C4-2B (cell line): ENCODE measurements at regions not wholly inside any gene's neighbourhood (a gene's known extent, or its start where the extent isn't known, plus 50 kb on each side); places are given as distances from the start of the nearest gene placed in this dataset.
A peak's percentile ranks its signal among the peaks of the same experiment; 100 is the strongest.

Experiments used
- H3K27ac ChIP-seq: fragments of 450-650 bp; 2 replicates; pipeline ENCODE4 v1.5.1; 2017
- ZFX ChIP-seq: fragments of 450-650 bp; IDR thresholded peaks from 2 replicates; pipeline ENCODE4 v1.6.1; 2017
- TF ChIP-seq, protein P1 (sequence below): fragments of 450-650 bp; conservative IDR thresholded peaks from 2 replicates; pipeline ENCODE4 v1.5.1; 2017; ENCODE audit warnings: mild to moderate bottlenecking

DNA sequence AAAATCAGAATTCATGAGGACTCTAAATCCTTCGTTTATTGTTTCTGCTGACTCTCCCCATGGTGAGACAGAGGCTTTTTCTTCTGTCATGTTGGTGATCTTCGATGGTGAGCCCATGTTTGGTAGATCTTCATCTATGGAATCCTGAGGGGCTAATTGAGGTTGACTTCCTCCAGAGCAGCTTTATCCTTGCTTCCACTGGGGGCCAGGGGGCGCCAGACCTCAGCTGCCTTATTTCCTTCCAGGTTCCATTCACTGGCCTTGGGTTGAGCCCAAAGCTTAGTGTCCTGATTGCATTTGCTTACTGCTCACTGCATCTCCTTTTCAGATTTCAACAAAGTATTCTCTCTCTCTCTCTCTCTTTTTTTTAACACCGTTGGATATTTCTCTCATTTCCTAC is 80.7 kb downstream of the GCC1 start:
- H3K27ac ChIP-seq, result no peak overlapping the region
- no peak for TF ChIP-seq ZFX
- TF ChIP-seq, protein P1, sequence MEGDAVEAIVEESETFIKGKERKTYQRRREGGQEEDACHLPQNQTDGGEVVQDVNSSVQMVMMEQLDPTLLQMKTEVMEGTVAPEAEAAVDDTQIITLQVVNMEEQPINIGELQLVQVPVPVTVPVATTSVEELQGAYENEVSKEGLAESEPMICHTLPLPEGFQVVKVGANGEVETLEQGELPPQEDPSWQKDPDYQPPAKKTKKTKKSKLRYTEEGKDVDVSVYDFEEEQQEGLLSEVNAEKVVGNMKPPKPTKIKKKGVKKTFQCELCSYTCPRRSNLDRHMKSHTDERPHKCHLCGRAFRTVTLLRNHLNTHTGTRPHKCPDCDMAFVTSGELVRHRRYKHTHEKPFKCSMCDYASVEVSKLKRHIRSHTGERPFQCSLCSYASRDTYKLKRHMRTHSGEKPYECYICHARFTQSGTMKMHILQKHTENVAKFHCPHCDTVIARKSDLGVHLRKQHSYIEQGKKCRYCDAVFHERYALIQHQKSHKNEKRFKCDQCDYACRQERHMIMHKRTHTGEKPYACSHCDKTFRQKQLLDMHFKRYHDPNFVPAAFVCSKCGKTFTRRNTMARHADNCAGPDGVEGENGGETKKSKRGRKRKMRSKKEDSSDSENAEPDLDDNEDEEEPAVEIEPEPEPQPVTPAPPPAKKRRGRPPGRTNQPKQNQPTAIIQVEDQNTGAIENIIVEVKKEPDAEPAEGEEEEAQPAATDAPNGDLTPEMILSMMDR, result peak; percentile 85

DNA sequence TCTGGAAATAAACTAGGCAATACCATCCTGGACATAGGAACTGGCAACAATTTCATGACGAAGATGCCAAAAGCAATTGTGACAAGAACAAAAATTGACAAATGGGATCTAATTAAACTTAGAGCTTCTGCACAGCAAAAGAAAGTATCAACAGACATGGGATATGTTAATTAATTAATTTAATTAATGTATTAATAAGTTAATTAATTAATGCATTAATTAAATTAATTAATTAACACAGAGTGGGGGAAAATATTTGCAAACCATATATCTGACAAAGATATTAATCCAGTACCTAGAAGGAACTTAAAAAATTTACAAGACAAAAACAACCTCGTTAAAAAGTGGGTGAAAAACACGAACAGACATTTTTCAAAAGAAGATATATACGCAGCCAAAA is 83.6 kb downstream of the GCC1 start:
- H3K27ac ChIP-seq, result no peak overlapping the region
- TF ChIP-seq, protein P1, result no peak
- TF ChIP-seq ZFX, result no peak

DNA sequence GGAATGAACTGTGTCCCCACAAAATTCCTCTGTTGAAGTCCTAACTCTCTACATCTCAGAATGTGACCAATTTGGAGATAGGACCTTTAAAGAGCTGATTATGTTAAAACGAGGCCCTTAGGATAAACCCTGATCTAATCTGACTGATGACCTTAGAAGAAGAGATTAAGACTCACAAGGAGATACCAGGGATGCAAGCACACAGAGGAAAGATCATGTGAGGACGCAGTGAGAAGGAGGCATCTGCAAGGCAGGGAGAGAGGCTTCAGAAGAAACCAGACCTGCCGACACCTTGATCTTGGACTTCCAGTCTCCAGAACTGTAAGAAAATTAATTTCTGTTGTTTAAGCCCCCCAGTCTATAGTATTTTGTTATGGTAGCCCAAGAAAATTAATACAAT is 94.9 kb upstream of the ZNF800 start:
- no peak for TF ChIP-seq ZFX
- TF ChIP-seq, protein P1, result no peak
- H3K27ac ChIP-seq, result no peak overlapping the region

DNA sequence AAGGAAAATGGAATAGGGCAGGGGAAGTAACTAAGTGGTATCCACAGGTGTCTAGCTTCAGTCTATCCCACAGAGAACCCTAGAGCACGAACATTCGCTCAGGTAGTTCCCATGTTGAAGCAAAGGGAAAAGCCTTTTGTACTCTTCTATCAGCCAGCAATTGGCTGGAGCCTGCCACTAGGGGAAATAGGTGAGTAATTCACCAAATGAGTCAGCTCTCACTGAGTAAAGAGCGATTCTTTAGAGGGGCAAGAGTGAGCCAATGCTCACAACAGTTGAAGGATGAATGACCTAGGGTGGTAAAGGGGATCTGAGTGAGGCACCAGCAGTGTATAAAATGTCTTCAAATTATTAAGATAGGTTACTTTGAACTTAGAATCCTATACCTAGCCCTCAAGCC is 94.1 kb upstream of the ZNF800 start:
- TF ChIP-seq, protein P1, result peak; percentile 22
- TF ChIP-seq ZFX, result no peak
- no peak overlapping the region for H3K27ac ChIP-seq

DNA sequence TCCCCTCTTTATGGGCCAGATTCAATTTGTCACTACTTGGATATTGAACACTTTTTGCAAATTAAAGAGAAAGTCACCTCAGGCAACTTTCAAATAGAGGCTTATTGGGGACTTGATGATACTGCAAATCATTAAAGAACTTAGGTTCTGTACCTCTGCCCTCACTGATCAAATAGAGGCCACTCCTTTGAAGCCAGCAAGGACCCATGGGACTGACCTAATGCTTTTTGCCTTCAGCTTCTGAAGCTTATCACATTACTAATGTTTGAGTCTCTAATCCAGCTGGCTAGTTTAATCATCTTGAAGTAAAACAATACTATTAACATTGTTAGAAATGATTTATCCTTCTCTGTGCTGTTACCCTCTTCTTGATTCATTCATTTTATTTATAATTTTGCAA is 93.0 kb upstream of the ZNF800 start:
- no peak overlapping the region for H3K27ac ChIP-seq
- TF ChIP-seq, protein P1, result no peak
- TF ChIP-seq ZFX, result no peak

DNA sequence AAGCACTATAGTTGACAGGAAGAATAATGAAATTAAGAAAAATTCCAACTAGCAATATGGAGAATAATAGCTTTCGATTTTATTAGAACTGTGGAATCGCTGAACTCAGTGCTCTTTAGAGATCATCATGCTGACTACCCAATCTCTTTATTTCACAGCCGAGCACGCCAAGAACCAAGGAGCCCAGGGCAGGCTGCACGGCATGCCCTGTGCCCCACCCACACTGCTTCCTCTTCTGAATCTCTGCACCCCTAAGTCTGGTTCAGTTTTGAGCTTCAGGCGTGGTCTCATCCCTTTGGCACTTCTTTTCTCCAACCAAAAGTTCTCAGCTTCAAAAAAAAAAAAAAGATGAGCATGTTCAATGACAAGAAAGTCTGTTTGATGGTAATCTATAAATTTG is 92.4 kb upstream of the ZNF800 start:
- TF ChIP-seq, protein P1, result no peak
- TF ChIP-seq ZFX, result no peak

DNA sequence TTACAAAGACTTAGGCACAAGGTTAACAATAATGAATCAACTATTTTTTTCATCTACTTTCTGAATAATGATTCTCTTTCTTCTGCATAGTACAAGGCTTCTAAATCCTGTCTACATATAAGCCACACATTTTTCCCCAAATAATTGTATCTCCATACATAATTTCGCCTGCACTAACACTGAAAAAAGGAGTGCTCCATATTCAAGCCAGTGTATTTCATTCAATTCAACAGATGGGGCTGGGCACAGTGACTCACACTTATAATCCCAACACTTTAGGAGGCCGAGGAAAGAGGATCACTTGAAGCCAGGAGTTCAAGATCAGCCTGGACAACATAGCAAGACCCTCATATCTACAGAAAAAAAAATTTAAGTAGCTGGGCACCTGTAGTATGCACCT is 86.0 kb upstream of the ZNF800 start:
- no peak overlapping the region for H3K27ac ChIP-seq
- TF ChIP-seq, protein P1, result no peak
- no peak for TF ChIP-seq ZFX

More for the DNA sequence above, 92.4 kb upstream of the ZNF800 start:
- no peak overlapping the region for H3K27ac ChIP-seq

DNA sequence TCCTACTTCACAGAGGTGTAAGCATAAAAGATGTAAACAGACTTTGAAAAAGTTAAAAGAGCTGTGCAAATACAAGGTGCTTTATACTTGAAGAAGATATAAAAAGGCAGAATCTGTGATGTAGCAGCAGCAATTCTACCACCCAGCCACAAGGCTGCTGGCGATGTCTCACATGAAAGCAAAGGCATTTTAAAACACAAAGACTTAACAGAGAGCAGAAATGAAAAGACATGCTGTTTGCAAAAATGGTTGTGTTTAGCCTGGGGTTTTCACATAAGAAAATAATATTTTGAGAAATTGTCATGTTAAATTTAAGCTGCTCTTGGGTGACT is 85.5 kb upstream of the ZNF800 start:
- H3K27ac ChIP-seq, result no peak overlapping the region
- TF ChIP-seq ZFX, result no peak
- TF ChIP-seq, protein P1, result no peak; the same call in 1 of the 2 replicates
